GM21825 (cell line): ENCODE measurements at regions not wholly inside any gene's neighbourhood (a gene's known extent, or its start where the extent isn't known, plus 50 kb on each side); places are given as distances from the start of the nearest gene placed in this dataset.

Experiments
- ATAC-seq: cut with Tn5 transposase; IDR thresholded peaks from one replicate; pipeline ENCODE4 v1.9.1; 2021; ENCODE audit warnings: mild to moderate bottlenecking, moderate library complexity; ENCODE audit not compliant: unreplicated experiment

- ATAC-seq = no peak
Observed at GRCh38 chr9:107991581-107991980, 502.0 kb upstream of the KLF4 start.

GRCh38 chr9:107989544-107989943, 500.0 kb upstream of the KLF4 start:
- ATAC-seq = no peak

- ATAC-seq = no peak
Observed at GRCh38 chr9:107989099-107989498, 499.5 kb upstream of the KLF4 start.

- ATAC-seq = no peak
Observed at GRCh38 chr9:107984956-107985355, 495.4 kb upstream of the KLF4 start.

- no peak for ATAC-seq
Observed at GRCh38 chr9:107983762-107984161, 494.2 kb upstream of the KLF4 start.

- no peak for ATAC-seq
Observed at GRCh38 chr9:107983181-107983603, 493.6 kb upstream of the KLF4 start.

- ATAC-seq = no peak
Observed at GRCh38 chr9:107982745-107983144, 493.2 kb upstream of the KLF4 start.

GRCh38 chr9:107982001-107982400, 492.4 kb upstream of the KLF4 start:
- no peak for ATAC-seq

GRCh38 chr9:107980984-107981383, 491.4 kb upstream of the KLF4 start:
- ATAC-seq = no peak

GRCh38 chr9:107976767-107977166, 487.2 kb upstream of the KLF4 start:
- ATAC-seq = no peak

GRCh38 chr9:107975426-107976010, 485.9 kb upstream of the KLF4 start:
- no peak for ATAC-seq

- ATAC-seq = no peak
Observed at GRCh38 chr9:107973451-107973850, 483.9 kb upstream of the KLF4 start.

- ATAC-seq = no peak
Observed at GRCh38 chr9:107972346-107972745, 482.8 kb upstream of the KLF4 start.

- no peak for ATAC-seq
Observed at GRCh38 chr9:107971241-107971640, 481.7 kb upstream of the KLF4 start.

GRCh38 chr9:107970726-107971125, 481.2 kb upstream of the KLF4 start:
- ATAC-seq = no peak

GRCh38 chr9:107969727-107970126, 480.2 kb upstream of the KLF4 start:
- no peak for ATAC-seq

- no peak for ATAC-seq
Observed at GRCh38 chr9:107969141-107969540, 479.6 kb upstream of the KLF4 start.

GRCh38 chr9:107963246-107963645, 473.7 kb upstream of the KLF4 start:
- ATAC-seq = no peak

- ATAC-seq = no peak
Observed at GRCh38 chr9:107960916-107961315, 471.3 kb upstream of the KLF4 start.

GRCh38 chr9:107954312-107954711, 464.7 kb upstream of the KLF4 start:
- ATAC-seq = no peak

GRCh38 chr9:107953556-107954125, 464.1 kb upstream of the KLF4 start:
- ATAC-seq = no peak

- ATAC-seq = no peak
Observed at GRCh38 chr9:107952773-107953172, 463.2 kb upstream of the KLF4 start.

GRCh38 chr9:107951511-107951910, 461.9 kb upstream of the KLF4 start:
- ATAC-seq = no peak
